WI38 (cell line): ENCODE measurements at regions not wholly inside any gene's neighbourhood (a gene's known extent, or its start where the extent isn't known, plus 50 kb on each side); places are given as distances from the start of the nearest gene placed in this dataset.

ENCODE experiments used
- H3K4me3 ChIP-seq: 2 replicates; pipeline ENCODE4 v1.5.1; 2011; ENCODE audit warnings: low read depth, mild to moderate bottlenecking, control low read depth, low read length
- TF ChIP-seq, protein P1 (sequence below): IDR thresholded peaks from 2 replicates; pipeline ENCODE4 v1.5.1; 2012; ENCODE audit warnings: low read depth, mild to moderate bottlenecking, control low read depth, low read length

DNA sequence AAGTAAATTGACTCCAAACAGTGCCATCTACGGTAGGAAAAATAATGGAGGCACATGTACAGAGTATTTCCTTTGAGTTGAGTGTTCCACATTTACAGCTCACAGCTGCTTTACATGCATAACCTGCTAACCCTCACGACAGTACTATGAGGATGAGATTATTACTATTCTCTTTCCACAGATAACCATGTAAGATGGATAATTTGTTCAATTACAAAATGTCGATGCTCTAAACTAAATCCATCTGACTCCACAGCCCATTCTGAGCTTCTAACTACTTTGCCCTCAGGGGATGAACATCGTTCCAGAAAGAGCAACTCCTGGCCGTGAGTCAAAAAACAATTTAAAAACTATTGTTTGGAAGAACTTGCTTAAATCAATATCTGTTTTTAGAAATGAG, 330.4 kb upstream of the NWD2 start:
- TF ChIP-seq, protein P1, sequence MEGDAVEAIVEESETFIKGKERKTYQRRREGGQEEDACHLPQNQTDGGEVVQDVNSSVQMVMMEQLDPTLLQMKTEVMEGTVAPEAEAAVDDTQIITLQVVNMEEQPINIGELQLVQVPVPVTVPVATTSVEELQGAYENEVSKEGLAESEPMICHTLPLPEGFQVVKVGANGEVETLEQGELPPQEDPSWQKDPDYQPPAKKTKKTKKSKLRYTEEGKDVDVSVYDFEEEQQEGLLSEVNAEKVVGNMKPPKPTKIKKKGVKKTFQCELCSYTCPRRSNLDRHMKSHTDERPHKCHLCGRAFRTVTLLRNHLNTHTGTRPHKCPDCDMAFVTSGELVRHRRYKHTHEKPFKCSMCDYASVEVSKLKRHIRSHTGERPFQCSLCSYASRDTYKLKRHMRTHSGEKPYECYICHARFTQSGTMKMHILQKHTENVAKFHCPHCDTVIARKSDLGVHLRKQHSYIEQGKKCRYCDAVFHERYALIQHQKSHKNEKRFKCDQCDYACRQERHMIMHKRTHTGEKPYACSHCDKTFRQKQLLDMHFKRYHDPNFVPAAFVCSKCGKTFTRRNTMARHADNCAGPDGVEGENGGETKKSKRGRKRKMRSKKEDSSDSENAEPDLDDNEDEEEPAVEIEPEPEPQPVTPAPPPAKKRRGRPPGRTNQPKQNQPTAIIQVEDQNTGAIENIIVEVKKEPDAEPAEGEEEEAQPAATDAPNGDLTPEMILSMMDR, result no peak
- H3K4me3 ChIP-seq, result no peak overlapping the region

DNA sequence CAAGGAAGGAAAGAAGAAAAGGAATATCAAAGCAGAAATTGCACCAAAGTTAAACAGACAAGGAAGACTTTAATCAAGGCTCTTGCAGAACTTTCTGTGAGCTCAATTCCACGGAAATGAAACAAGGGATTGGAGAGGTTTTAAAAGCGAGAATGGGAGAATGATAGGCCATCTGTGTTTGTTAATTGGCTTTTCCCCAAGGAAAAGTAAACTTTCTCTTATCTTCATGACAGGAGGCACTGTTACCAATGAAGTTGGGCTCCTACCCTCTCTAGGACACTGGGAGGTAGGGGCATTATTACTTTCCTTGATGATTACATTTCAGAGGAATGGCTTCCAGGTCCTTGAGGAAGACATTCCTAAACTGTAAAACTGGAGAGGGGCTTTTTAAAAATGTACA, 328.8 kb upstream of the NWD2 start:
- no peak overlapping the region for H3K4me3 ChIP-seq
- TF ChIP-seq, protein P1, result no peak

DNA sequence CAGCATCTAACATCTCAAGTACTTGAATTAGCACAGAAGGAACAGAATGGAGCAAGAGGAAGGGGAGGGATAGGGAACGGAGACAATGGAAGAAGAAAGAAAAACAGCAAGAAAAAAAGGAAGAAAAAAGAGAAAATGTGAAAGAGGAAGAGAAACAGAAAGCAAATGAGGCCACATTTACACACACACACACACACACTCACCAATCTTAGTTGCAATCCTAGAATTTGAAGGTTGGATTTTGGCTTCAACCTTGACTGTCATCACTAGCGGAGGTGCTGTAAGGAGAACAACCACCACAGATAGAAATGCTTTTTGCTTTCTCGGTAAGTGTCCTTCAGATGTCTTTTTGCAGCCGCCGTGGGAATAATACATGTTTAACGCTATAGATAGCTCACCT, 327.1 kb upstream of the NWD2 start:
- TF ChIP-seq, protein P1, result no peak
- H3K4me3 ChIP-seq, result no peak overlapping the region

DNA sequence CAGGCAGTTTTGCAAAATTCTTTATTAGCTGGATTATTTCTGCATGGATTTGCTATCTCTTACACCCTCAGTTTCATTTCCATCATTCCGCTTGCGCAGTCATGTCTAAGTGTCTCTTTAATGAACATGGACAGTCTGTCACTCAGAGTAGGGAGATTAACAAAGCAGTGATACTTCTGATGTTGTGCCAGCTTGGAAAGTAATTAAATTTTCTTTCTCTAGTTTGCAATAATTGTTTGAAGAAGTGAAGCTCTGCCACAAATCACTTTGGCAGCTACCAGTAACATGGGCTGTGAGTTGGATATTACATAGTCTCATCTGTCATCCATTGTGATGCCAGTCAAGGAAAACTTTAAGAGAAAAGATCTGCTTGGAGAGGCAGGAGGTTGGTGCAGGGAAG, 324.8 kb upstream of the NWD2 start:
- TF ChIP-seq, protein P1, result no peak
- no peak overlapping the region for H3K4me3 ChIP-seq

- TF ChIP-seq, protein P1, result no peak
- H3K4me3 ChIP-seq, result no peak overlapping the region
These were observed 322.9 kb upstream of the NWD2 start for GRCh38 chr4:36921476-36922216.

DNA sequence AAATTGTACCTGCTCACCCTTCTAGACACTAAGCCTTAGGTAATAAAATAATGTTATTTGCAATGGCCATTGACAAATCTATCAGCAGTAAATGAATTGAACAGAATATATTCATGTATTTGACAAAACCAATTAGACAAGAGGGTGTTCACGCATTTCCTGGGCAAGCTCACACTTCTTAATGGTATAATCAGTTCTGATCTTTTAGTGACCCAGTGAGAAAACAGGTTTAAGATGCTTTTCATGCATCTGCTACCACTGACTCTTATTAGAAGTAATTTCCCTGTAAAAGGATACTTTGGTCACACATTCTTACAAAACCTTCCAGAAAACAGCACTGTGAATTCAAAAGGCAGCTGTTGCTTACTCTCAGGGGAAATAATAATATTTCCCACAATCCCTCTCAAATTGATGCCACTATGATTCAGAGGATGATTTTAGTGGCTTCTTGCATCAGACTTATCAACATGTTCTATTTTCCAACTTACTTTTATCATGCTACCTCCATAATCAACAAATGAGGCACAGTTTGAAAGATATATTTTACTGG, 313.9 kb upstream of the NWD2 start:
- H3K4me3 ChIP-seq, result no peak overlapping the region
- TF ChIP-seq, protein P1, result no peak

DNA sequence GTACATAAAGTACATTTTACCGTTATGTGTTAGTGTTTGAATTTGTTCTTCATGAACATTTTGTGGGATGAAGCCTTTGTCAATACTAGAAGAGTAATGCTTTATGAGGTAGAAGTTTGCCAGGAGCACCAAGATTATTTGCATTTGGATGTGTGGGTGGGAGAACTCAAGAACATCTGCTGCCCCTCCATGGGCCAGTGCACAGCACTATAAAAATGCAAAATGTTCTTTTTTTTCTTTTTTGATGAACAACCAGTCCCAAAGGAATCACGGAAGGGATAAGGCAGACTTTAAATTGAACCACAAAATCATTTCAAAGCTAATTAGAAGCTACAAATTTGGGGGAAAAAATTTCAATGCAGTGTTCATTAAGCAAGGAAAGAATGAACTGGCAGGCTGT, 300.3 kb upstream of the NWD2 start:
- TF ChIP-seq, protein P1, result no peak
- H3K4me3 ChIP-seq, result no peak overlapping the region
